ENCODE measurements at regions not wholly inside any gene's neighbourhood (a gene's known extent, or its start where the extent isn't known, plus 50 kb on each side); places are given as distances from the start of the nearest gene placed in this dataset.
A peak's percentile ranks its signal among the peaks of the same experiment; 100 is the strongest.

- DNase-seq: no peak
These were observed 209.1 kb downstream of the BCL11B start for GRCh38 chr14:99062772-99063418.

- no peak for DNase-seq
These were observed 208.3 kb downstream of the BCL11B start for GRCh38 chr14:99063620-99064225.

DNA sequence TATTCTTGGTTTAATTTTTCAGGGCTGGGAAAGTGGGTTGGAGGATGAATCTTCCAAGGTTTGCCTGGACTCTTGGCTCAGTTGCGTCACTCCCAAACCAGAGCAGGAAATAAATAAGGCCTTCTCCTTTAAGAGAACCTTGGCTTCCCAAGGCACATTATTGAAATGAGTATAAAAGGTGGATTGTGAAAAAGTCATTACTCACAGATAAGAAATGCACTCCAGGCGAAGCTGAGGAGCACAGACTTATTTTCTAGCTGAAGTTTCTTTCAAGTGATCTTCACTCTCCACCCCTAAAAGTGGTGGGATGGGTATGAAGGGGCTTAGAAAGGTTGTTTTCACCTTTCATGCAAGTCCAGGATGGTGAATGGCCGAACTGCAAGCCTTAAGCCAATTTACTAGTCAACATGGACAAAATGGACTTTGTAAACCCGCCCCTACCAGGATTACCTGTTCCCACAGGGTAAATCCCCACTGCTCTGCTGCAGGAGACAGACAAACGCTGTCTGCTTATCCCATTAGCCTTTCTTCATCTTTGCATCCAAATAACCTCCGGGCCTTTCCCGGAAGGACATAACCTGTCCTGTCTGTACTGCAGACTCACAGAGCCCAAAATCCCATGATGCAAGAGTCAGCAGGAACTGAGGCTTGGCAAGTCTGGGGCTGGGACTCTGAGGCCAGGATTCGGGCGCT, 207.6 kb downstream of the BCL11B start:
- DNase-seq: no peak

- no peak for DNase-seq
These were observed 206.4 kb downstream of the BCL11B start for GRCh38 chr14:99065551-99065950.

GRCh38 chr14:99066378-99066777, 205.6 kb downstream of the BCL11B start:
- no peak for DNase-seq

DNA sequence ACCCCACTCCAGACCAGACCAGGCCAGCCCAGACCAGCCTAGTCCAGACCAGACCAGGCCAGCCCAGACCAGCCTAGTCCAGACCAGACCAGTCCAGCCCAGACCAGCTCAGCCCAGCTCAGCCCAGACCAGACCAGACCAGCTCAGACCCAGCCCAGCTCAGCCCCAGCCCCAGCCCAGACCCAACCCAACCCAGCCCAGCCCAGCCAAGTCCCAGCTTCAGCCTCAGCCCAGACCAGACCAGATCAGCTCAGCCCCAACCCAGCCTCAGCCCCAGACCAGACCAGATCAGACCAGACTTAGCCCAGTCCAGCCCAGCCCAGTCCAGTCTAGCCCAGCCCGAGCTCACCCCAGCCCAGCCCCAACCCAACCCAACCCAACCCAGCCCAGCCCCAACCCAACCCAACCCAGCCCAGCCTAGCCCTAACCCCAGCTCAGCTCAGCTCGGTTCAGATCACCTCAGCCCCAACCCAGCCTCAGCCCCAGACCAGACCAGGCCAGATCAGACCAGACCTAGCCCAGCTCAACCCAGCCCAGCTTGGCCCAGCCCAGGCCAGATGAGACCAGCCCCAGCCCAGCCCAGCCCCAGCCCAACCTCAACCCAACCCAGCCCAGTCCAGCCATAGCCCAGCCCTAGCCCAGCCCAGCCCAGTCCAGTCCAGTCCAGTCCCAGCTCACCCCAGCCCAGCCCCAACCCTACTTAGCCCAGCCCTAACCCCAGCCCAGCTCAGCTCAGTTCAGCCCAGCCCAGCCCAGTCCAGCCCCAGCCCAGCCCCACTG, 204.7 kb downstream of the BCL11B start:
- no peak for DNase-seq

DNA sequence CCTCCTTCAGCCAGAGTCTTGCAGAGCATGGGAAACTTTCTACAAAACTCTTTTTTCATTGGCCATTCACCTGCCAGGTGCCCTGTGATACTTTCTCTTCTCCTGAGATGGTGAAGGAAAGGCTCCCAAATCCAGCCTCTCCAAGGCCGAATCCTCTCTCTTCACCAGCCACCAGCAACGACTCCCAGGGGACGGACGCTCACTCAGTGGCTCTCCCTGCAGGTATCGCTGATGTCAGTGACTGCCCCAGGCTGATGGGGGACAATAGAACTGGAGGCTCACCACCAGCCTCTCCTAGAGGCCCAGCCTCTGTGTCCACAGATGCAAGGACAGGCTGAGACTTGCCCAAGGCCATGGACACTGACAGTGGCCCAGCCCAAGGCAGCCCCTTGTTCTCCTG, 204.1 kb downstream of the BCL11B start:
- no peak for DNase-seq

DNA sequence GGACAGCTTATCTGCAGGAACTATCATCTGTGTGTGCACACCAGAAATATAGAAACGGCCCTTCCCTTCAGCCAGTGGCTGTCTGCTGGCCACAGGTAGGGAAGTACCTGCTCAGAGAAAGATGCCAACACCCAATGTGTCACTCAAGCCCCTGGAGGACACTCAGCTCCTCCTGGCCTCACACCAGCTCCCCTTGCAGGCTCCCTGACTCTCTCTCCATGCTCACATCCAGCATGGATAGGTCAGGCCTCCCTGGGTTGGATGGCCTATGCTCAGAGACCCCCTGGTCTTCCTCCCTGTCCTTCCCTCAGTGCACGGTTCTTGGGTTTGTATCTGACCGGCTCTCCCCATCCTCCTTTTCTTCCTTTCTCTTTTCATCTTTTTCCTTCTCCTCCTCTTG, 202.1 kb downstream of the BCL11B start:
- DNase-seq: no peak

- DNase-seq: no peak
These were observed 199.6 kb downstream of the BCL11B start for GRCh38 chr14:99072433-99072832.

DNA sequence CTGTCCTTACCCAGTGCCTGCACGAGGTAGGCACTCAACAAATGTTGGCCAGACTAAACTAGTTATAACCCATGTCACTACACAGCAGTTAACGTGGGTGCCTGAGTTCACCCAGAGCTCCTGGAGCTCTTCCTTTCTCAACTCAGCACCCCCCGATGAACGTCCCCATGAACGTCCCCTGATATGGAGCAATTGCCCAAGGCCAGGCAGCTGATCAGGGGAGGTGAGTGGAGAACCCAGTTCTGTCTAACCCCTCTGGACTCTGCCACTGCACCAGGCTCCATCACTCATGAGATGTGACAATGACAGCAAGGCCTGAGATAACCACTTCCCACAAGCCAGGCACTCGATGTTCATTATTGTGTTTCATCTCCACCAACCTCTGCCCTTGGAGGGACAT, 199.0 kb downstream of the BCL11B start:
- no peak for DNase-seq

DNA sequence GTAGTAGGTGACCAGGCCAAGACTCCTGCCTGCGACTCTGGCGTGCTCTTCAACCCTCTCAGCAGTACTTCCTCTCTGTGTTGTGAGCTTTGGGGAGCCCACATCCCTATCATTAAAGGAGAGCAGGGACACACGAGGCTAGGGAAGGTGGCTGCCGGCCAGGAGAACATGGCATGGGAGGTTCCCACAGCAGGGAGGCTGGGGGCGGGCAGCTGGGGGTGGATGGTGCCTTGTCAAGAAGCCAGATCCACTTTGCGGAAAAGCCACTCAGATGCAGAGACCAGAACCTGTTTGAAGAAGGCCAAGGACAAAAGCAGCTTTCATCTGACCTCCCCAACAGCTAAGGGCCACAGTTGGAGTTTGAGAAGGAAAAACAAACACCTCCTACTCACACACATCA, 198.6 kb downstream of the BCL11B start:
- DNase-seq: no peak

GRCh38 chr14:99075061-99075460, 196.9 kb downstream of the BCL11B start:
- no peak for DNase-seq

DNA sequence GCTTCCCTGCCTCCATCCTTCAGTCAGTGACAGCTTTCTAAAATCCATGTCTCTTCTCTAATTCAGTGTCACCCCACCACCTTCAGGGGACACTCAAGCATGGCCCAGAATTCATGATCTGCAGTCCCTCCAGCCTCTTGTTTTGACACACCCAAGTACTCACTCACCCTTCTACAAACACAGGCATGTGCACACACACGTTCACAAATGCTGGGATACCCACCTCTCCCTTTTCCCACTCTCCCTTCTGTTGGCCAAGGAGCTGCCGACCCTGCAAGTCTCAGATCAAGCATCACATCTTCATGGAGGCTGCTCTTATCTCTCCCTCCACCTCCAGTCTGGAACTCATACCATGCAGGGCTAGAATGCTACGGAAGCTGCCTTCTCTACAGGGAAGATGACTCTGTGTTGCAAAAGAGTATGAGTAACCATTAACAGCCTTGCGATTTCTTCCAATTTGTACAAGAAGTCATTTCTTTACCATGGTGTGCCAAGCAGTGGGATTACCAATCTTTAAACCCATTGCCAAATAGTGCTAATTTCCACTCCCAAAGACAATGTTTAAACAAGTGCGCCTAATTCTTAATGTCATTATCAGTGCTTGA, 196.1 kb downstream of the BCL11B start:
- DNase-seq: no peak

DNA sequence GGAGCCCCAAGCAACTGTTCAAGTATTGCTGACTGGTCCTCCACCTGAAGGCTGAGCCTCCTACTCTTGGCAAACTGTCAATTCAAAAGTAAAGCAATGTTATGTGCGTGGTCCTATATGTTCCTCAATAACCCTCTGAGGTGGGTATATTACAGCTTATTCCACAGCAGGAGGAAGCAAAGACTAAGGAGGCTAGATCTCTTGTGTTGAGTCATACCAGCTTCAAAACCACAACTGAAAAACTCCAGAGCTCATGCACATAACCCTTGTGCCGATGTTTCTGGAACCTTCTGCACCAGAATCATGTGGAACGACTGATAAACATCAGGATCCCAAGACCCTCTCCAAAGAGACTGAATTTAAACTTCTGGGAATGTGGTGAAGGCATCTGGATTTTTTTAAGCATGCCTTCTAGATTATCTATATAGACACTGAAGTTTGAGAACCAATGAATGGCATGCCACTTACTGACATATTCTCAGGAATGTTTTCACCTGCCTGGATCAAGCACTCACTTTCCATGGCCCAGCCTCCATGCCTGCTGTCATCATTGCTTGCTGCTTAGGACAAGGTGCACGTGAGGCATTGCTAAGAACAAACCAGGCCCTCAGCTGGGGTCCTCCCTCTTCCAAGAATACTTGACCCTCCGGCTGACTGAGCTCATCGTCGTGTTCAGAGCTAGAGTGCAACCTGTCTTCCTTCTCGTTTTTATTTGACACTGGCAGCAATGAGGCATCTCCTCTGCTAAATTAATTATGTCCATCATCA, 194.7 kb downstream of the BCL11B start:
- peak in 1 of 5 donors; percentile 23 for DNase-seq

DNA sequence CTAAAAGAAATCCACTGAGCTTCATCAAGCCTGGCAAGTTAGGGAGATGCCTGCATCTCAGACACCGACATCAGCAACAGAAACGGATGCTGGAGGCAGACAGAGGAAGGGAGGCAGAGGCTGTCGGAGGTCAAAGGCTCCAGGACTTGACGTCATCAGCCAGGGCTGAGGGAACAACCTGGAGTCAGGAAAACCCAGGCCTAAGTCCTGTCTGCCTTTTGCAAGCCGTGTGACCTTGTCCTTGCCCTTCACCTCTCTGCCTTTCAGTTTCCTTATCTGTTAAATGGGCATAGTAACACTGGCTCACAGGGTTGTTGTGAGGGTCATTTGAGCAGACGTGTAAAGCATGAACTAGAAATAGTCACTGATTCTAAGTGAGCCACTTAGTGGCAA, 194.2 kb downstream of the BCL11B start:
- no peak for DNase-seq

- DNase-seq: no peak
These were observed 193.6 kb downstream of the BCL11B start for GRCh38 chr14:99078426-99078825.

GRCh38 chr14:99079061-99079727, 192.8 kb downstream of the BCL11B start:
- DNase-seq: no peak

DNA sequence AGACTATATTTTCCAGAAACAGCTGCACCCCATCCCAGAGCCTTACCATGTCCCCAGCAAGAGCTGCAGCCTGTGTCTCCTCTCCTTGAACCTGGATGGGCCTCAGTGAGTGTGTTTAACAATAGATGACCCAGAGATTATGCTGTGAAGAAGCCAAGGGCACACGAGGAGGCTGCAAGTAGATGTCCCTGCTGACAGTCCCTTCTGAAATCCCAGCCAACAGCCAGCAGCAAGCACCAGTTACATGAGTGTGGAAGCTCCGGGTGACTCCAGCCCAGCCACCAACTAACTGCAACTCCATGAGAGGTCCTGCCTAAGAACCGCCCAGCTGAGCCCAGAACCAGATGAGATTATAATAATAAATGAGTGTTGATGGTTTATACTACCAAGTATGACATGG, 191.7 kb downstream of the BCL11B start:
- no peak for DNase-seq

- DNase-seq: no peak
These were observed 190.7 kb downstream of the BCL11B start for GRCh38 chr14:99081156-99081765.

- no peak for DNase-seq
These were observed 190.1 kb downstream of the BCL11B start for GRCh38 chr14:99081880-99082279.
